Vagina (tissue), 2 donors: ENCODE measurements at regions not wholly inside any gene's neighbourhood (a gene's known extent, or its start where the extent isn't known, plus 50 kb on each side); places are given as distances from the start of the nearest gene placed in this dataset.

ENCODE experiments used
- POLR2A ChIP-seq, 2 donors: fragments of 450-650 bp; IDR thresholded peaks; one replicate each; pipeline ENCODE4 v1.6.1; 2017; ENCODE audit warnings: antibody characterized with exemption in 2 of 2, mild to moderate bottlenecking in 2 of 2, moderate library complexity in 2 of 2
- POLR2AphosphoS5 ChIP-seq, 2 donors: sonication (generic); formaldehyde crosslinking; IDR thresholded peaks; one replicate each; pipeline ENCODE4 v1.9.0; 2017; ENCODE audit warnings: antibody characterized with exemption in 2 of 2, mild to moderate bottlenecking in 2 of 2, low read depth in 1 of 2; ENCODE audit not compliant: insufficient read depth in 1 of 2
- TF ChIP-seq, protein P1 (sequence below), 3 experiments: fragments of 450-650 bp in 2 of 3; fragments of 200-600 bp in 1 of 3; sonication (generic) in 1 of 3; IDR thresholded peaks; one replicate each; pipeline ENCODE4 v1.5.1; 2017 to 2019; ENCODE audit warnings: antibody characterized with exemption in 3 of 3, mild to moderate bottlenecking in 2 of 3, moderate library complexity in 2 of 3

- TF ChIP-seq, protein P1, sequence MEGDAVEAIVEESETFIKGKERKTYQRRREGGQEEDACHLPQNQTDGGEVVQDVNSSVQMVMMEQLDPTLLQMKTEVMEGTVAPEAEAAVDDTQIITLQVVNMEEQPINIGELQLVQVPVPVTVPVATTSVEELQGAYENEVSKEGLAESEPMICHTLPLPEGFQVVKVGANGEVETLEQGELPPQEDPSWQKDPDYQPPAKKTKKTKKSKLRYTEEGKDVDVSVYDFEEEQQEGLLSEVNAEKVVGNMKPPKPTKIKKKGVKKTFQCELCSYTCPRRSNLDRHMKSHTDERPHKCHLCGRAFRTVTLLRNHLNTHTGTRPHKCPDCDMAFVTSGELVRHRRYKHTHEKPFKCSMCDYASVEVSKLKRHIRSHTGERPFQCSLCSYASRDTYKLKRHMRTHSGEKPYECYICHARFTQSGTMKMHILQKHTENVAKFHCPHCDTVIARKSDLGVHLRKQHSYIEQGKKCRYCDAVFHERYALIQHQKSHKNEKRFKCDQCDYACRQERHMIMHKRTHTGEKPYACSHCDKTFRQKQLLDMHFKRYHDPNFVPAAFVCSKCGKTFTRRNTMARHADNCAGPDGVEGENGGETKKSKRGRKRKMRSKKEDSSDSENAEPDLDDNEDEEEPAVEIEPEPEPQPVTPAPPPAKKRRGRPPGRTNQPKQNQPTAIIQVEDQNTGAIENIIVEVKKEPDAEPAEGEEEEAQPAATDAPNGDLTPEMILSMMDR (IDR thresholded peaks at IDR 0.05), result no peak
- TF ChIP-seq POLR2A (IDR thresholded peaks at IDR 0.05) (no peak), POLR2AphosphoS5 (IDR thresholded peaks at IDR 0.05; ENCODE audit: insufficient read depth in 1 of 2, low read depth in 1 of 2) (no peak)
Observed at GRCh38 chr4:167492007-167492406, 257.7 kb upstream of the SPOCK3 start.
